Thyroid gland (tissue), 4 donors: ENCODE measurements at regions not wholly inside any gene's neighbourhood (a gene's known extent, or its start where the extent isn't known, plus 50 kb on each side); places are given as distances from the start of the nearest gene placed in this dataset.

Source experiments
- DNase-seq, 2 donors: peaks; one replicate each; pipeline ENCODE4 v3.0.0-alpha.2; 2019
- H3K27ac ChIP-seq, 3 donors: fragments of 200-600 bp; sonication (generic); 1 replicate in 2 of 3; 2 replicates in 1 of 3; pipeline ENCODE4 v1.5.1; 2016 to 2019; ENCODE audit warnings: mild to moderate bottlenecking in 1 of 3, moderate library complexity in 1 of 3
- H3K27me3 ChIP-seq: fragments of 200-600 bp; sonication (generic); one replicate; pipeline ENCODE4 v1.5.1; 2019
- H3K36me3 ChIP-seq, 2 donors: fragments of 200-600 bp; sonication (generic); one replicate each; pipeline ENCODE4 v1.5.1; 2016 to 2019
- H3K4me1 ChIP-seq, 2 donors: fragments of 200-600 bp; sonication (generic); one replicate each; pipeline ENCODE4 v1.5.1; 2017 to 2019
- H3K4me3 ChIP-seq, 3 donors: fragments of 200-600 bp; sonication (generic); replicated peaks in 1 of 3; 1 replicate in 2 of 3; 2 replicates in 1 of 3; pipeline ENCODE4 v1.5.1; 2016; ENCODE audit warnings: mild to moderate bottlenecking in 1 of 3
- H3K9me3 ChIP-seq: fragments of 200-600 bp; sonication (generic); one replicate; pipeline ENCODE4 v1.5.1; 2017
- POLR2A ChIP-seq, 2 donors: fragments of 450-650 bp; IDR thresholded peaks; one replicate each; pipeline ENCODE4 v1.6.1; 2017; ENCODE audit warnings: antibody characterized with exemption in 2 of 2, mild to moderate bottlenecking in 2 of 2, moderate library complexity in 1 of 2
- WGBS, 2 donors: methylation state at CpG; one replicate each; pipeline ENCODE4 v1.1.5; 2017; 5-methylcytosine and 5-hydroxymethylcytosine counted together
- intact Hi-C: fragments of 100-400 bp; cut with DNase I; formaldehyde crosslinking; loops from one replicate; pipeline ENCODE4 v1.15.1; 2023
- TF ChIP-seq, protein P1 (sequence below), 6 experiments: fragments of 200-600 bp in 3 of 6; fragments of 450-650 bp in 3 of 6; sonication (generic) in 3 of 6; IDR thresholded peaks; one replicate each; pipeline ENCODE4 v1.5.1; 2016 to 2019; ENCODE audit warnings: antibody characterized with exemption in 6 of 6, mild to moderate bottlenecking in 2 of 6, inconsistent platforms in 1 of 6, moderate library complexity in 1 of 6

- Histone ChIP-seq H3K9me3 (no peaks in the 10 kb centered on the region), H3K27me3 (no peaks in the 10 kb centered on the region), H3K27ac (no peak overlapping the region), H3K4me1 (no peaks in the 10 kb centered on the region), H3K36me3 (no peaks in the 10 kb centered on the region), H3K4me3 (no peak overlapping the region)
- intact Hi-C loops, result no loop called here
- no peak for TF ChIP-seq POLR2A (IDR thresholded peaks at IDR 0.05)
- TF ChIP-seq, protein P1, sequence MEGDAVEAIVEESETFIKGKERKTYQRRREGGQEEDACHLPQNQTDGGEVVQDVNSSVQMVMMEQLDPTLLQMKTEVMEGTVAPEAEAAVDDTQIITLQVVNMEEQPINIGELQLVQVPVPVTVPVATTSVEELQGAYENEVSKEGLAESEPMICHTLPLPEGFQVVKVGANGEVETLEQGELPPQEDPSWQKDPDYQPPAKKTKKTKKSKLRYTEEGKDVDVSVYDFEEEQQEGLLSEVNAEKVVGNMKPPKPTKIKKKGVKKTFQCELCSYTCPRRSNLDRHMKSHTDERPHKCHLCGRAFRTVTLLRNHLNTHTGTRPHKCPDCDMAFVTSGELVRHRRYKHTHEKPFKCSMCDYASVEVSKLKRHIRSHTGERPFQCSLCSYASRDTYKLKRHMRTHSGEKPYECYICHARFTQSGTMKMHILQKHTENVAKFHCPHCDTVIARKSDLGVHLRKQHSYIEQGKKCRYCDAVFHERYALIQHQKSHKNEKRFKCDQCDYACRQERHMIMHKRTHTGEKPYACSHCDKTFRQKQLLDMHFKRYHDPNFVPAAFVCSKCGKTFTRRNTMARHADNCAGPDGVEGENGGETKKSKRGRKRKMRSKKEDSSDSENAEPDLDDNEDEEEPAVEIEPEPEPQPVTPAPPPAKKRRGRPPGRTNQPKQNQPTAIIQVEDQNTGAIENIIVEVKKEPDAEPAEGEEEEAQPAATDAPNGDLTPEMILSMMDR (IDR thresholded peaks at IDR 0.05), result no peak
- no peak for DNase-seq
- 96 to 97% methylated on average over 19 of the region's 19 CpGs for WGBS, 2 donors
Observed at GRCh38 chr5:104443706-104444105, 881.1 kb upstream of the NUDT12 start.

GRCh38 chr5:104431981-104432380, 869.4 kb upstream of the NUDT12 start:
- no peaks in the 10 kb centered on the region for H3K9me3 ChIP-seq
- no peaks in the 10 kb centered on the region for H3K36me3 ChIP-seq
- intact Hi-C loops, result no loop called here
- DNase-seq, result no peak
- H3K27me3 ChIP-seq, result no peaks in the 10 kb centered on the region
- TF ChIP-seq POLR2A (IDR thresholded peaks at IDR 0.05), result no peak
- TF ChIP-seq, protein P1 (IDR thresholded peaks at IDR 0.05), result no peak
- no peak overlapping the region for H3K4me3 ChIP-seq
- no peak overlapping the region for H3K27ac ChIP-seq
- 70 to 77% methylated on average over 4 of the region's 4 CpGs for WGBS, 2 donors
- no peaks in the 10 kb centered on the region for H3K4me1 ChIP-seq

GRCh38 chr5:104431002-104431620, 868.5 kb upstream of the NUDT12 start:
- TF ChIP-seq POLR2A (IDR thresholded peaks at IDR 0.05), result no peak
- TF ChIP-seq, protein P1 (IDR thresholded peaks at IDR 0.05), result no peak
- no peak for DNase-seq
- H3K36me3 ChIP-seq, result no peaks in the 10 kb centered on the region
- H3K4me1 ChIP-seq, result no peaks in the 10 kb centered on the region
- no peak overlapping the region for H3K4me3 ChIP-seq
- no peaks in the 10 kb centered on the region for H3K27me3 ChIP-seq
- no peak overlapping the region for H3K27ac ChIP-seq
- H3K9me3 ChIP-seq, result no peaks in the 10 kb centered on the region
- intact Hi-C loops, result no loop called here
- 76 to 83% methylated on average over 4 of the region's 4 CpGs for WGBS, 2 donors

DNA sequence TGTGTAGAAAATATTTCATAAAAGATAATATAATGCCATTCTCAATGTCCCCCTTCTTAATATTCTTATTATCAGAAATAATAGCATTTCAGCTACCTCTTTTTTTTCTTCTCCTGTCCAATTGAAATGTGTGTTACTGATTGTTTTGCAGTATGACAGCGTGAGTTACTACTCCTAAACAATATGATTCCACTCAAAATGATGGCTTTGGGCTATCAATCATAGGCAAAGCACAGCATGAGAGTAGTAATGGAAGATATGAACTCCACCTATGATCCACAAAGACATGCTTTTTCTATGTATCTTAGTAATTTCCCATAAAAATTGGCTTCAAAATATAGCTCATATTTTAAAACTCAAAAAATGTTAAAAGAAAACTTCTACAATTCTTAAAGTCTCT, 867.3 kb upstream of the NUDT12 start:
- Histone ChIP-seq H3K27me3 (no peaks in the 10 kb centered on the region), H3K4me3 (no peak overlapping the region), H3K27ac (no peak overlapping the region), H3K9me3 (no peaks in the 10 kb centered on the region), H3K4me1 (no peaks in the 10 kb centered on the region), H3K36me3 (no peaks in the 10 kb centered on the region)
- no peak for TF ChIP-seq POLR2A (IDR thresholded peaks at IDR 0.05)
- TF ChIP-seq, protein P1 (IDR thresholded peaks at IDR 0.05), result no peak
- 85 to 94% methylated on average over 1 of the region's 1 CpG for WGBS, 2 donors
- intact Hi-C loops, result no loop called here
- no peak for DNase-seq

GRCh38 chr5:104421431-104421830, 858.8 kb upstream of the NUDT12 start:
- Histone ChIP-seq H3K4me1 (no peaks in the 10 kb centered on the region), H3K9me3 (no peaks in the 10 kb centered on the region), H3K36me3 (no peaks in the 10 kb centered on the region), H3K4me3 (no peak overlapping the region), H3K27ac (no peak overlapping the region), H3K27me3 (no peaks in the 10 kb centered on the region)
- WGBS, 2 donors, result 83 to 92% methylated on average over 4 of the region's 4 CpGs
- intact Hi-C loops, result no loop called here
- DNase-seq, result no peak
- TF ChIP-seq, protein P1 (IDR thresholded peaks at IDR 0.05), result no peak
- no peak for TF ChIP-seq POLR2A (IDR thresholded peaks at IDR 0.05)
